GM12875 (cell line): ENCODE measurements at regions not wholly inside any gene's neighbourhood (a gene's known extent, or its start where the extent isn't known, plus 50 kb on each side); places are given as distances from the start of the nearest gene placed in this dataset.

Experiments used
- H3K4me3 ChIP-seq: one replicate; pipeline ENCODE4 v1.5.1; 2011; ENCODE audit warnings: low read depth, low read length, control low read depth
- TF ChIP-seq, protein P1 (sequence below): IDR thresholded peaks from 2 replicates; pipeline ENCODE4 v1.5.1; 2011; ENCODE audit warnings: low read depth, mild to moderate bottlenecking, control low read depth, inconsistent platforms, low read length, moderate library complexity, borderline replicate concordance; ENCODE audit not compliant: insufficient read depth

DNA sequence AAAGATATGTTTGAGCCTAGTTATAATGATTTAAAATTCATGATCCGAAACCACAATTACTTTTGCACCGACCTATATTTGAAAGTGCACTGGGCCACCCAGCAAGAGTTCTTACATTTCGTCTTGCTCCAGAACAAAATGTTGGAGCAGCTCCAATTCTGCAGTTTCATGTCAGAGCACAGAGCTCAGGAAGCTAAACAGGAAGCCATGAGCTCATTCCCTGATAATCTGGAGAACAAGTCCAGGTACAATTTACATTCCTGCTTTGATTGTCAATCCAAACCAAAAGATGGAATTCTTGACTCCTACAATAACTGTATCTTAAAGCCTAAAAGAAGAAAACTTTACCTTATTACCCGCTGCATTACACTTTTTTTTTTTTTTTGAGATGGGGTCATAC lies 131.8 kb downstream of the KCTD12 start:
- TF ChIP-seq, protein P1, sequence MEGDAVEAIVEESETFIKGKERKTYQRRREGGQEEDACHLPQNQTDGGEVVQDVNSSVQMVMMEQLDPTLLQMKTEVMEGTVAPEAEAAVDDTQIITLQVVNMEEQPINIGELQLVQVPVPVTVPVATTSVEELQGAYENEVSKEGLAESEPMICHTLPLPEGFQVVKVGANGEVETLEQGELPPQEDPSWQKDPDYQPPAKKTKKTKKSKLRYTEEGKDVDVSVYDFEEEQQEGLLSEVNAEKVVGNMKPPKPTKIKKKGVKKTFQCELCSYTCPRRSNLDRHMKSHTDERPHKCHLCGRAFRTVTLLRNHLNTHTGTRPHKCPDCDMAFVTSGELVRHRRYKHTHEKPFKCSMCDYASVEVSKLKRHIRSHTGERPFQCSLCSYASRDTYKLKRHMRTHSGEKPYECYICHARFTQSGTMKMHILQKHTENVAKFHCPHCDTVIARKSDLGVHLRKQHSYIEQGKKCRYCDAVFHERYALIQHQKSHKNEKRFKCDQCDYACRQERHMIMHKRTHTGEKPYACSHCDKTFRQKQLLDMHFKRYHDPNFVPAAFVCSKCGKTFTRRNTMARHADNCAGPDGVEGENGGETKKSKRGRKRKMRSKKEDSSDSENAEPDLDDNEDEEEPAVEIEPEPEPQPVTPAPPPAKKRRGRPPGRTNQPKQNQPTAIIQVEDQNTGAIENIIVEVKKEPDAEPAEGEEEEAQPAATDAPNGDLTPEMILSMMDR, result no peak
- no peak overlapping the region for H3K4me3 ChIP-seq

DNA sequence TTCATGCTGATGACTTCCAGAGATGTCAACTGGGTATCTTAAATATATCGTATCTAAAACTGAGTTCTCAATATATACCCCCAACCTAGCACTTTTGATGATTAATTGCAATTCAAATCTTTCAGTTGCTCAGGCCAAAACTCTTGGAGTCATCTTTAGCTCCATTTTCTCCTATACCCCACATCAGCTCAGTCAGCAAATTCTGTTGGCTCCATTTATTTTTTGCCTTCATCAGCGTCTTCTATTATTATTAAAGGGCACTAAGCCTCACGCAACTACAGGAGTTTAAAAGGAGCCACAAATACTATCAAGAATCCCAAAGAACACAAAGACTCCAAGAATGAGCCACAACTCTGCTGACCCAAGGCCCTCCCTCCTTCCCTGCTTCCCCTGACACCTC lies 134.9 kb downstream of the KCTD12 start:
- H3K4me3 ChIP-seq, result no peak overlapping the region

DNA sequence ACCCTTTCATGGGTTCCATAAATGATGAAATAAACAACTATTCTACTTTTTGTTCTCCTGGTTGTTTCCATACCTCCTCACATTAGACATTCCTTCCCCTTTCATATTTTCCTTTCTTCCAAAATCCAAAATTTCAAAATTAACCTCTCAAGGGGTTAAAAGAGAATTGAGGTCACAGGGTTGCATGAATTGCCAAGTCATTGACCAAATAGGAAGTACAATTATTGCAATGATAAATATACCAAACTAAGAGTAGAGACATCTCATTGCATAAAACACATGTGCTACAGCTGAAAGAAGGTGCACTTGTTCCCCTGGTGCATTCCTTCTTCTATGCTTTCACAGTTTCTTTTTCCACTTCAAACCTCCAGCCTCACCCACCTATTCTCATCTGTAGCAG lies 136.1 kb downstream of the KCTD12 start:
- TF ChIP-seq, protein P1, result no peak
- no peak overlapping the region for H3K4me3 ChIP-seq

More for the DNA sequence above, 134.9 kb downstream of the KCTD12 start:
- TF ChIP-seq, protein P1, result no peak

DNA sequence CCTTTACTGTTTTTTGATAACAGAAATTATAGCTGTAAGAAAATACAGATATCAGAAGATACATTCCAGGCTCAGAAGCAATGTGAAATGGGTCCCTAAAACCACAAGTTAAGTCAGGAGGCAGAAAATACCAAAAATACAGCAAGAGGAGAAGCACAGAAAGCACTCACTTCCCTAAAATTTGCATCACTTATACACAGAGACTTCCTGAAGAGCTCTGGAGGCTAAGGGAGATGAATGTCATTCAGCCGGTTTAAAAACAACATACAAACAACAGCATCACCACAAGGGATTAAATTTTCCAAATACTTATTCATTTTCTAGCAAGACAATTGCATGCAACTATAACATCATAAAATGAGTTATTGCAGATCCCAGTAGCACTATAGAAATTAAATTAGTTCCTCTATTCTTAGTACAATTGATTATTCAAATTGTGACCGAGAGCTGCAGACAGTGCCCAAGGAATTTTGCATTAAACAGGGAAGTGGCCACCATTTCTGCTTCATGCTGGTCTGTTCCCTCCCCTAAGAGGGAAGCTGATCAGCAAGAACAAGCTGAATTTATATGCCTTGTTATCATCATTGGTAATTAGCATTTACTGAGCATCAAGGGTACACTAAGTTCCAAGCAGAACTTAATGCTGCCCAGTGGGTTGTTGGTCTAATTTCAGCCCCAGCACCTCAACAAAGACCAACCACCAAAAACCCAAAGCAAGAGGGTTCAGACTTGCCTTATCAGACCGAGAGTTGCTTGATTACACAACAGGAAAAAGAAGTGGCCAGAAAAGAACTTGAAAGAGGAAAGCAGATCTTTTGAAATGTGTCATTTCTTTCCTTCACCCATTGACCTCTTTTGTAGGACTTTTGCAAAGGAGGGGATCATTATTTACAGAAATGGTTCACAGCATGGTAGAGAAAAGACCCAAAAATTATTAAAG lies 140.7 kb downstream of the KCTD12 start:
- H3K4me3 ChIP-seq, result no peak overlapping the region
- TF ChIP-seq, protein P1, result no peak

DNA sequence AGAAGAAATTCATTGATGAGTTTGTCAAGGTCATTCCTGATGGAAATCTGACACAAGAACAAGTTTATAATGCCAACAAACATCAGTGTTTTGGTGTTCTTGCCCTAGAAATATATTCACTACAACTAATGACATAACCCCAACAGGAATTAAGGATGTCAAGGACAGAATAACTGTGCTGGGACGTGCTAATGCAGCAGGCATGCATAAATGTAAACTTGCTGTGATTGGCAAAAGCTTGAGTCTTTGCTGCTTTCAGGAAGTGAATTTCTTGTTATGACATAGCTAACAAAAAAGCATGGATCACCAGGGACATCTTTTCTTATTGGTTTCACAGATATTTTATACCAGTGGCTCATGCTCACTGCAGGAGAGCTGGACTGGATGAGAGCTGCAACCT lies 144.6 kb downstream of the KCTD12 start:
- TF ChIP-seq, protein P1, result no peak
- no peak overlapping the region for H3K4me3 ChIP-seq

DNA sequence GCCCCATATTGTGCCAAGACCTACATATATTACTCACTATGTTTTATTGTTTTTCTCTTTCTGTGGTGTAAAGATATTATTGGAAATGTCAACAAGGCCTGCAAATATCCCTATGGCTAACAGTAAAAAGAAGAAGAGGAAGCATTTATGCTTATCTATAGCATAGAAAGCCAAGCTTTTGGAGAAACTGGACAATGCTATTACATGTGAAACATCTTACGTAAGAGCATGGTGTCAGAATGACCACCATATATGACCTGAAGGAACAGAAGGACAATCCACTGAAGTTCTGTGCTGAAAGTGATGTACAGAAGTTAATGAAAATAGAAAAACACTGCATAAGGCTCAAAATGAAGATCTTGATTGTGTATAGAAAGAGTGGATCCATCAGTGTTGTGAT lies 145.2 kb downstream of the KCTD12 start:
- H3K4me3 ChIP-seq, result no peak overlapping the region
- TF ChIP-seq, protein P1, result no peak

DNA sequence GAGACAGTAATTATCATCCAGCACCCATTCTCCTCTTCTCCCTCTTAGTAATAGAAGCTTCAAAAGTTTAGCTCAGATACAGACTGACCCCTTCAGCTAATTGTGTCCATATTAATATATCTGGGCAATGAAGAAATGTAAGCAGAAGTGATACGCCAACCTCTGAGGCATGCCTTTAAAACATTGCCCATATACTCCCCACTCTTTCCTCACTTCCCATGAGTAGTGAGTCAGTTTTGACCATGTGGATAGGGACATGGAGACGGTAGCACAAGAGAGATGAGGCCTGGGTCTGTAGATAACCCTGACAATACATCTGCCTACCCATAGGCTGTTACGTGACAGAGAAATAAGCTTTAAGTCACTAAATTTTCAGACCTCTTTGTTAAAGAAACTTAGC lies 147.6 kb downstream of the KCTD12 start:
- TF ChIP-seq, protein P1, result no peak
- H3K4me3 ChIP-seq, result no peak overlapping the region
